GM18873 (cell line): ENCODE measurements at regions not wholly inside any gene's neighbourhood (a gene's known extent, or its start where the extent isn't known, plus 50 kb on each side); places are given as distances from the start of the nearest gene placed in this dataset.

Source experiments
- ATAC-seq: cut with Tn5 transposase; IDR thresholded peaks from one replicate; pipeline ENCODE4 v1.9.1; 2021; ENCODE audit warnings: mild to moderate bottlenecking, moderate library complexity, moderate number of reproducible peaks; ENCODE audit not compliant: unreplicated experiment, low FRiP score

- ATAC-seq = no peak
Measured at GRCh38 chr20:50283922-50284810, 93.5 kb downstream of the CEBPB start.

GRCh38 chr20:50284811-50285375 is 94.3 kb downstream of the CEBPB start:
- ATAC-seq = no peak

- no peak for ATAC-seq
Measured at GRCh38 chr20:50285376-50286173, 94.9 kb downstream of the CEBPB start.

- ATAC-seq = no peak
Measured at GRCh38 chr20:50286174-50286511, 95.5 kb downstream of the CEBPB start.

- ATAC-seq = no peak
Measured at GRCh38 chr20:50286609-50287008, 96.0 kb downstream of the CEBPB start.

GRCh38 chr20:50287512-50287911 is 96.9 kb downstream of the CEBPB start:
- no peak for ATAC-seq

GRCh38 chr20:50288128-50288623 is 97.5 kb downstream of the CEBPB start:
- ATAC-seq = no peak

- ATAC-seq = no peak
Measured at GRCh38 chr20:50289581-50289980, 99.0 kb downstream of the CEBPB start.

GRCh38 chr20:50290112-50290511 is 99.5 kb downstream of the CEBPB start:
- no peak for ATAC-seq

- ATAC-seq = no peak
Measured at GRCh38 chr20:50290808-50291207, 100.2 kb downstream of the CEBPB start.

GRCh38 chr20:50291254-50292078 is 100.8 kb downstream of the CEBPB start:
- no peak for ATAC-seq

GRCh38 chr20:50292079-50292590 is 101.5 kb downstream of the CEBPB start:
- ATAC-seq = no peak

GRCh38 chr20:50292591-50293283 is 102.1 kb downstream of the CEBPB start:
- ATAC-seq = no peak

GRCh38 chr20:50293284-50294139 is 102.9 kb downstream of the CEBPB start:
- no peak for ATAC-seq

- ATAC-seq = no peak
Measured at GRCh38 chr20:50294164-50295088, 103.8 kb downstream of the CEBPB start.

GRCh38 chr20:50295345-50295744 is 104.7 kb downstream of the CEBPB start:
- no peak for ATAC-seq

- ATAC-seq = no peak
Measured at GRCh38 chr20:50295762-50296449, 105.3 kb downstream of the CEBPB start.
